ENCODE measurements at regions not wholly inside any gene's neighbourhood (a gene's known extent, or its start where the extent isn't known, plus 50 kb on each side); places are given as distances from the start of the nearest gene placed in this dataset.

- Histone ChIP-seq H4K20me1 (no peaks in the 10 kb centered on the region), H3K27ac (no peak overlapping the region), H3K4me3 (no peak overlapping the region), H3K9me3 (replicated peaks in 1 of 11) (peaks cover 0 to 9% (median 5%) of the 10 kb centered on the region in 11 experiments; a peak in 6 of 22 replicates), H3K27me3 (no peaks in the 10 kb centered on the region), H3K4me1 (no peaks in the 10 kb centered on the region), H3K36me3 (no peaks in the 10 kb centered on the region), H3K9ac (no peak overlapping the region), H3K4me2 (no peak overlapping the region)
- no peak for TF ChIP-seq Cebpa-rat (IDR thresholded peaks at IDR 0.05)
These were observed 131.5 kb downstream of the MTX3 start for GRCh38 chr5:79859588-79859987.

GRCh38 chr5:79858410-79858723, 132.7 kb downstream of the MTX3 start:
- peaks cover 0 to 6% (median 0%) of the 10 kb centered on the region in 11 experiments; a peak in 2 of 22 replicates for H3K9me3 ChIP-seq (replicated peaks in 1 of 11)
- H3K4me1 ChIP-seq, result no peaks in the 10 kb centered on the region
- H3K27ac ChIP-seq, result no peak overlapping the region
- H3K27me3 ChIP-seq, result no peaks in the 10 kb centered on the region
- no peaks in the 10 kb centered on the region for H3K36me3 ChIP-seq
- no peak overlapping the region for H3K9ac ChIP-seq
- H4K20me1 ChIP-seq, result no peaks in the 10 kb centered on the region
- TF ChIP-seq Cebpa-rat (IDR thresholded peaks at IDR 0.05), result no peak
- H3K4me2 ChIP-seq, result no peak overlapping the region
- no peak overlapping the region for H3K4me3 ChIP-seq

- Histone ChIP-seq H3K4me1 (no peaks in the 10 kb centered on the region), H3K36me3 (no peaks in the 10 kb centered on the region), H3K9me3 (replicated peaks in 1 of 11) (peaks cover 0 to 6% (median 0%) of the 10 kb centered on the region in 11 experiments; a peak in 2 of 22 replicates), H3K4me2 (no peak overlapping the region), H3K27me3 (no peaks in the 10 kb centered on the region), H3K4me3 (no peak overlapping the region), H3K9ac (no peak overlapping the region), H4K20me1 (no peaks in the 10 kb centered on the region), H3K27ac (no peak overlapping the region)
- TF ChIP-seq Cebpa-rat (IDR thresholded peaks at IDR 0.05), result no peak
These were observed 133.2 kb downstream of the MTX3 start for GRCh38 chr5:79857714-79858409.

GRCh38 chr5:79856456-79857055, 134.5 kb downstream of the MTX3 start:
- Histone ChIP-seq H3K27me3 (no peaks in the 10 kb centered on the region), H3K9ac (no peak overlapping the region), H3K4me1 (no peaks in the 10 kb centered on the region), H3K4me3 (no peak overlapping the region), H3K27ac (no peak overlapping the region), H3K4me2 (no peak overlapping the region), H4K20me1 (no peaks in the 10 kb centered on the region), H3K36me3 (no peaks in the 10 kb centered on the region), H3K9me3 (replicated peaks in 1 of 11) (no peaks in the 10 kb centered on the region)
- TF ChIP-seq Cebpa-rat (IDR thresholded peaks at IDR 0.05), result no peak

- peaks cover 0 to 3% (median 0%) of the 10 kb centered on the region in 11 experiments; a peak in 1 of 22 replicates for H3K9me3 ChIP-seq (replicated peaks in 1 of 11)
- no peaks in the 10 kb centered on the region for H3K27me3 ChIP-seq
- H3K4me1 ChIP-seq, result no peaks in the 10 kb centered on the region
- TF ChIP-seq Cebpa-rat (IDR thresholded peaks at IDR 0.05), result no peak
- H3K4me3 ChIP-seq, result no peak overlapping the region
- H3K27ac ChIP-seq, result no peak overlapping the region
- no peak overlapping the region for H3K4me2 ChIP-seq
- no peaks in the 10 kb centered on the region for H3K36me3 ChIP-seq
- H4K20me1 ChIP-seq, result no peaks in the 10 kb centered on the region
- no peak overlapping the region for H3K9ac ChIP-seq
These were observed 137.2 kb downstream of the MTX3 start for GRCh38 chr5:79853676-79854418.

- no peak overlapping the region for H3K4me3 ChIP-seq
- no peaks in the 10 kb centered on the region for H3K27me3 ChIP-seq
- peaks cover 0 to 5% (median 0%) of the 10 kb centered on the region in 11 experiments; a peak in 1 of 22 replicates for H3K9me3 ChIP-seq (replicated peaks in 1 of 11)
- no peak overlapping the region for H3K9ac ChIP-seq
- no peak overlapping the region for H3K4me2 ChIP-seq
- H3K27ac ChIP-seq, result no peak overlapping the region
- no peak for TF ChIP-seq Cebpa-rat (IDR thresholded peaks at IDR 0.05)
- no peaks in the 10 kb centered on the region for H3K36me3 ChIP-seq
- no peaks in the 10 kb centered on the region for H4K20me1 ChIP-seq
- no peaks in the 10 kb centered on the region for H3K4me1 ChIP-seq
These were observed 138.0 kb downstream of the MTX3 start for GRCh38 chr5:79853028-79853427.

- peaks cover 0 to 5% (median 0%) of the 10 kb centered on the region in 11 experiments; a peak in 1 of 22 replicates for H3K9me3 ChIP-seq (replicated peaks in 1 of 11)
- H4K20me1 ChIP-seq, result no peaks in the 10 kb centered on the region
- no peak overlapping the region for H3K4me3 ChIP-seq
- H3K4me1 ChIP-seq, result no peaks in the 10 kb centered on the region
- H3K36me3 ChIP-seq, result no peaks in the 10 kb centered on the region
- no peak overlapping the region for H3K4me2 ChIP-seq
- no peak overlapping the region for H3K27ac ChIP-seq
- no peak overlapping the region for H3K9ac ChIP-seq
- no peaks in the 10 kb centered on the region for H3K27me3 ChIP-seq
- TF ChIP-seq Cebpa-rat (IDR thresholded peaks at IDR 0.05), result no peak
These were observed 139.6 kb downstream of the MTX3 start for GRCh38 chr5:79851391-79851863.

- Histone ChIP-seq H3K27ac (no peak overlapping the region), H3K4me1 (peaks cover 0 to 3% (median 0%) of the 10 kb centered on the region in 10 experiments; a peak in 1 of 20 replicates), H3K9me3 (replicated peaks in 1 of 11) (peaks cover 0 to 5% (median 0%) of the 10 kb centered on the region in 11 experiments; a peak in 1 of 22 replicates), H3K27me3 (no peaks in the 10 kb centered on the region), H3K4me3 (no peak overlapping the region), H3K4me2 (no peak overlapping the region), H3K36me3 (no peaks in the 10 kb centered on the region), H3K9ac (no peak overlapping the region), H4K20me1 (no peaks in the 10 kb centered on the region)
- TF ChIP-seq Cebpa-rat (IDR thresholded peaks at IDR 0.05), result no peak
These were observed 140.1 kb downstream of the MTX3 start for GRCh38 chr5:79850941-79851340.

- H3K9ac ChIP-seq, result no peak overlapping the region
- H3K27ac ChIP-seq, result no peak overlapping the region
- no peaks in the 10 kb centered on the region for H3K36me3 ChIP-seq
- peaks cover 0 to 5% (median 0%) of the 10 kb centered on the region in 11 experiments; a peak in 1 of 22 replicates for H3K9me3 ChIP-seq (replicated peaks in 1 of 11)
- TF ChIP-seq Cebpa-rat (IDR thresholded peaks at IDR 0.05), result no peak
- H3K4me2 ChIP-seq, result no peak overlapping the region
- H3K4me1 ChIP-seq, result peaks cover 0 to 7% (median 0%) of the 10 kb centered on the region in 10 experiments; a peak in 2 of 20 replicates
- H4K20me1 ChIP-seq, result no peaks in the 10 kb centered on the region
- H3K4me3 ChIP-seq, result no peak overlapping the region
- H3K27me3 ChIP-seq, result no peaks in the 10 kb centered on the region
These were observed 140.7 kb downstream of the MTX3 start for GRCh38 chr5:79850316-79850822.

Measured in BLaER1 treated with 17β-estradiol and CSF1 and Interleukin-3, amounts not matched to agents 10 nM and 100 nM (cell line).